ENCODE measurements at regions not wholly inside any gene's neighbourhood (a gene's known extent, or its start where the extent isn't known, plus 50 kb on each side); places are given as distances from the start of the nearest gene placed in this dataset.

- no peak for DNase-seq (ENCODE audit: low read depth)
- H3K4me3 ChIP-seq (ENCODE audit: low read length): no peak overlapping the region
- TF ChIP-seq, protein P1, sequence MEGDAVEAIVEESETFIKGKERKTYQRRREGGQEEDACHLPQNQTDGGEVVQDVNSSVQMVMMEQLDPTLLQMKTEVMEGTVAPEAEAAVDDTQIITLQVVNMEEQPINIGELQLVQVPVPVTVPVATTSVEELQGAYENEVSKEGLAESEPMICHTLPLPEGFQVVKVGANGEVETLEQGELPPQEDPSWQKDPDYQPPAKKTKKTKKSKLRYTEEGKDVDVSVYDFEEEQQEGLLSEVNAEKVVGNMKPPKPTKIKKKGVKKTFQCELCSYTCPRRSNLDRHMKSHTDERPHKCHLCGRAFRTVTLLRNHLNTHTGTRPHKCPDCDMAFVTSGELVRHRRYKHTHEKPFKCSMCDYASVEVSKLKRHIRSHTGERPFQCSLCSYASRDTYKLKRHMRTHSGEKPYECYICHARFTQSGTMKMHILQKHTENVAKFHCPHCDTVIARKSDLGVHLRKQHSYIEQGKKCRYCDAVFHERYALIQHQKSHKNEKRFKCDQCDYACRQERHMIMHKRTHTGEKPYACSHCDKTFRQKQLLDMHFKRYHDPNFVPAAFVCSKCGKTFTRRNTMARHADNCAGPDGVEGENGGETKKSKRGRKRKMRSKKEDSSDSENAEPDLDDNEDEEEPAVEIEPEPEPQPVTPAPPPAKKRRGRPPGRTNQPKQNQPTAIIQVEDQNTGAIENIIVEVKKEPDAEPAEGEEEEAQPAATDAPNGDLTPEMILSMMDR (IDR thresholded peaks at IDR 0.05; ENCODE audit: insufficient read depth, low read depth, low read length, missing control alignments): no peak
Observed at GRCh38 chr15:75100679-75101078, 77.3 kb downstream of the PPCDC start.

- no peak overlapping the region for H3K4me3 ChIP-seq (ENCODE audit: low read length)
- DNase-seq (ENCODE audit: low read depth): peak; percentile 95
- TF ChIP-seq, protein P1 (IDR thresholded peaks at IDR 0.05; ENCODE audit: insufficient read depth, low read depth, low read length, missing control alignments): no peak
Observed at GRCh38 chr15:75104804-75105557, 81.6 kb downstream of the PPCDC start.

- TF ChIP-seq, protein P1 (IDR thresholded peaks at IDR 0.05; ENCODE audit: insufficient read depth, low read depth, low read length, missing control alignments): no peak
- DNase-seq (ENCODE audit: low read depth): no peak
- no peak overlapping the region for H3K4me3 ChIP-seq (ENCODE audit: low read length)
Observed at GRCh38 chr15:75107516-75107907, 84.1 kb downstream of the PPCDC start.

DNA sequence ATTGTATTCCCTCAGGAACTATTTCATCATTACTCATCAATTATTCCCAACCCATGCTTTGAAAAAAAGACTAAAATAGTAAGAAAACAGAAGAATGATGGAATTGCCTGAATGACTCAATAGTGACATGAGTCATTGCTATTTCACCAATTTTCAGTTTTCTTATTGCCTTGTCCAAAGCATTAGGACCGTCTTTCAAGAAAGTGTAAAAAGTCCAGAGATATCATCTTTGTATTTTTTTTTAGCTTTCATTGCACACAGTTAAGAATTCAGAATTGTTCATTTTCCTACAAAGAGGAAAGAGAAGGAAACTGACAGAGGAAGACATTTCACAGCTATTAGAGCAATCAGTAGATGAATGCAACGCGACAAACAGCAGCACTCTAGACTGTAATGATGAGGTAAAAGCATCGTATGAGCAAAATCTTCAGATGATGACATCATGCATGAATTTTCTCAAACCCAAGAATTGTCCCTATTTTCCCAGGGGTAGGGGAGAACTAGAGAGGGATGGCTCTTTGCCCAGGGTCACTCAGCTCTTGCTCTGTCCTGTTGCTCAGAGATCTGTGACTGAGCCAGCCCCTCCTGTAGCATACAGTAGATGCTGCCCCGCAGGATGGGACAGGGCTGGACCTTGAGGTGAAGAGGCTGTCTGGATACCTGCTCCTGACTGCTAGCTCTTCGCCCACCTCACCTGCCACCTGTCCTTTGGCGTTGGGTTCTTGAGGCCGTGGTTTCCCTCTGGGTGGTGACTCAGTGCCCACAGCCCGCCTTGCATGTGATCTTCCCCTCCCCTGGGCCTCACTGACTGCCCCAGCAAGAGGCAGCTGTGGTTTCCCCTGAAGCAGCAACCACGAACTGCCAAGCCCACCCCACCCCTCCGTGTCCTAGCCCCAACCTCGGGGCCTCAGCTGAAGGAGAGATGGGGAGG is 84.8 kb downstream of the PPCDC start:
- TF ChIP-seq, protein P1 (IDR thresholded peaks at IDR 0.05; ENCODE audit: insufficient read depth, low read depth, low read length, missing control alignments): no peak
- DNase-seq (ENCODE audit: low read depth): peak; percentile 81
- H3K4me3 ChIP-seq (ENCODE audit: low read length): no peak overlapping the region

DNA sequence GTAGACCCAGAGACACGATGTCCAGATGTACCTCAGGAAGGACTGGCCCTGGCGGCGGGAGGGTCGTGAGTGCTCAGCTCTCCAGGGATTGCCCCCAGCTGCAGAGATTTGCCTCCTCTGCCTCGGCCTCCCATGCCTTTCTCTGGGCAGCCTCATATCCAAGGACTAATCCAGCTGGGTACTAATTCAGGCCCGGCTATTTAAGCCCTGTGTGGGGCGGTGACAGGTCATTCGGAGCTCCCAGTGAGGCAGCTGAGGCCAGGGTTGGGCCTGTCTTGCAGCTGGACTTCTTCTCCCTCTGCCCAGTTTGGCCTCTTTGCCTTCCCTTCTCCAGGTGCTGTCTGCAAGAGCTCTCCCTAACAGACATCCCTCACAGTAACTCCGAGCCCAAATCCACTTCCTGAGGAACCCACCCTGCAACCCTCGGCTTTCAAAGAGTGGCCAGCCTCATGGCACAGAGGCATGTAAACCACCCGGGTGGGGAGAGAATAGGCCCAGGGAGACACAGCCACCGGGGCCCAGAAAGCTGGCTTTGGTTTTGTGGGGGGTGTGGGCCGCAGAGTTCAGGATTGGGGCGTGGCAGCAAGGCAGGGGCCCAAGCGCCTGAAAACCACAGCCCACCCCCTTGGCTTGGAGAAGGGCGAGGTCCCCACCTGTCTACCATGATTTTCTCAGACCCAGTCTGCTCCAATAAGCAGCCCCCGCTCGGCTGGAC is 85.8 kb downstream of the PPCDC start:
- TF ChIP-seq, protein P1 (IDR thresholded peaks at IDR 0.05; ENCODE audit: insufficient read depth, low read depth, low read length, missing control alignments): no peak
- no peak overlapping the region for H3K4me3 ChIP-seq (ENCODE audit: low read length)
- DNase-seq (ENCODE audit: low read depth): no peak

DNA sequence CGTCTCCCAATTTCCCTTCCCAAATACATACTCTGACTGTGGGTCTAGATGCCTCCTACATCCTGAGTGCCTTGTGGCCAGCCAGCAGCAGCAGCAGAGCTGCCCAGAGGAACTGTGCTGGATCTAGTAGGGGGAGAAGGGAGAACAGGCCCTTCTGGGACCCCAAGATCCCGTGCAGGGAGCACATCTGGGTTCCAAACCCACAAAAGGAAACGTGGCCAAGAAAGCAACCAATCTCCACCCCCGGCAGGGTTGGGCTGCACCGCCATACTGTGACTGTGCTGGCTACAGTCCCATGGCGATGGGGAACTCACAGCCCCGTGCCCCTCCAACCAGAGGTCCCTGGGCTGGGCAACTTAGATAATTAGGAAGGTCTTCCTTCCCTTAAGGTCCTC is 86.3 kb downstream of the PPCDC start:
- TF ChIP-seq, protein P1 (IDR thresholded peaks at IDR 0.05; ENCODE audit: insufficient read depth, low read depth, low read length, missing control alignments): no peak
- H3K4me3 ChIP-seq (ENCODE audit: low read length): no peak overlapping the region
- no peak for DNase-seq (ENCODE audit: low read depth)

All from epithelial cell of esophagus (primary cell).